GM19467 (cell line): ENCODE measurements at regions not wholly inside any gene's neighbourhood (a gene's known extent, or its start where the extent isn't known, plus 50 kb on each side); places are given as distances from the start of the nearest gene placed in this dataset.
"Not testable (repeated sequence)": the region's sequence is repeated elsewhere in the genome, so short reads cannot be mapped to it uniquely, and the experiment has no call there.

ENCODE experiments used
- ATAC-seq: cut with Tn5 transposase; IDR thresholded peaks from one replicate; pipeline ENCODE4 v1.9.1; 2021; ENCODE audit warnings: mild to moderate bottlenecking, moderate library complexity; ENCODE audit not compliant: unreplicated experiment

DNA sequence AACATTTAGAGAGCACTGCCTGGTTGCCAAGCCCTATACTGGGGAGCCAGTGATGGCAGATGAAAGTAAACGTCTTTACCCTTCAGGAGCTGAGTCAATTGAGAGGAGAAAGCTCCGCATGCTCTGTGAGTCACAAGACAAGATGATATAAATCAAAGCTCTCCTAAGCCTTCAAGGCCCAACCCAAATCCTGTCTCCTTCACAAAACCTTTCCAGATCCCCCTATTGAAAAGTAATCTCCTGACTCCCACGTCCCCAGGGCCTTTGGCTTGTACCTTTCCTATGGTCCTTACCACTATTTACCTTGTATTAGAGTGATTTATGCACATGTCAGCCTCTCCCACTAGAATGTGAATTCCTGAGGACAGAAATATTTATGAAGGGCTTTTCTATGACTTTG, 230.1 kb upstream of the TENM4 start:
- ATAC-seq, result no peak

DNA sequence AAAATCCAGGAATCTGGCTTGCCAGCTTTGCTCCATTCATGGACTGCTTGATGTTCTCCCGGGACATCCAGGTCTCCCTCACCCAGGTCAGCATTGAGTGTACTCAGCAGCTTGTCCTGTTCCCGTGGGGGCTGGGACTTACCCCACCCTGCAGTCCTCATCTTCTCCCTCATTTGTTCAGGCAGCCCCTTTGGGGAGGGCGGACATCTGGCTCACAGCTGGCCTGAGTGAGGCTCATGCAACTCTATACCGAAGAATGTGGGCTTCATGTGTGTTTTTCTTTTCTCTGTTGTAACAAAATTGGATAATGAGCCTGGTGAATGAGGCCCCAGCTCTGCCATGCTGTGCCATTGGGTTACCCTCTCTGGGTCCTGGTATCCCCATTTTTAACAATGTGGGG, 227.7 kb upstream of the TENM4 start:
- ATAC-seq, result no peak

DNA sequence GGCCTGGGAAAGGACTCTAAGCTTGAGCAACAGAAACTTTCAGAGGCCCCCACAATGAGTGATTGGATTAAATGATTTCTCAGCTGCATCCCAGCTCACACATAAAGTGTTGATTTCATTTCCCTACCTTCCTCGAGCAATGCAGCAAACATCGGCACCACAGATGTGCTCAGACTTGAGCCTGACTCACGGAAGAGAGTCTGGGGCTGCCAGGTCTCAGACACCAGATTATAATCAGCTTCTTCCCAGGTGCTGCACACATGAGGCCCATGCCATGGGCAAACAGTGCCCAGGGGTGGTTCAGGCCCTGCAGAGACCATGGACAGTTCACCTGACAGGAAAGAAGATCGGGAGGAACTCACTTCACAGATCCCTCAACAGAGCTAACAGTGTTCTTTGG, 226.6 kb upstream of the TENM4 start:
- no peak for ATAC-seq

DNA sequence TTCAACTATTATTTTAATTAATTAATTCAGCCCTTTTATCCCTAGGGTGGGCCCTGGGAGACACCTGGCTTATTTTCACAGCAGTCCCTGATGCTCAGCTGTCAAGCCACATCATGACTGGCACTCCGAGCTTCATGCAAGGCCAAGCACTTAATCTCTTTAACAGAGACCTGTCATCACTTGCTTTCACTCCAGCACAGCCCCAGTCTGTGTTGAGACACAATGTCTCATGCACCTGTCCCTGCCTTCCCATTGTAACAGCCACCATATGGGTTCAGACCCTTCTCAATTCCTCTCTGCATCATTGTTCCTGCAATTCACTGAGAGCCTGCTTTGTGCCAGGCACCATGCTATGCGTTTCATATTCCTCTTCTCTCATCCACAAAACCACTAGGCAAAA, 222.2 kb upstream of the TENM4 start:
- ATAC-seq, result no peak

DNA sequence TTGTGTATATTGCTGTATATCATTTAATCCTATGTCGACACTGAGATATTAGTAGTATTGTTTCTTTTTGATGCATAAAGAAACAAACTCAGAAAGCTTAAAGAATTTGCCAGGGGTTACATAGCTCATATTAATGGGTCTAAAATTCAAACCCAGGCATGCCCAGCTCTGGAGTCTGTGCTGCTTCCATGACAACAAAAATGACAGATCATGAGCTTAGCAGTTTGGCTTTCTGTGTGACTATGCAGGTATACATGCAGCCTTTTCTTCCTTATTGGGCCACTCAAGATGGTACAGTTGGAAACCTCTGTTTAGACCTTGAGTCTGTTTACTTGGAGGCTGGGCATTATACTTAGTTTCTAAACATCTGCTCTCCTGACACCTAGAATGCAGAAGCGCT, 220.5 kb upstream of the TENM4 start:
- no peak for ATAC-seq

DNA sequence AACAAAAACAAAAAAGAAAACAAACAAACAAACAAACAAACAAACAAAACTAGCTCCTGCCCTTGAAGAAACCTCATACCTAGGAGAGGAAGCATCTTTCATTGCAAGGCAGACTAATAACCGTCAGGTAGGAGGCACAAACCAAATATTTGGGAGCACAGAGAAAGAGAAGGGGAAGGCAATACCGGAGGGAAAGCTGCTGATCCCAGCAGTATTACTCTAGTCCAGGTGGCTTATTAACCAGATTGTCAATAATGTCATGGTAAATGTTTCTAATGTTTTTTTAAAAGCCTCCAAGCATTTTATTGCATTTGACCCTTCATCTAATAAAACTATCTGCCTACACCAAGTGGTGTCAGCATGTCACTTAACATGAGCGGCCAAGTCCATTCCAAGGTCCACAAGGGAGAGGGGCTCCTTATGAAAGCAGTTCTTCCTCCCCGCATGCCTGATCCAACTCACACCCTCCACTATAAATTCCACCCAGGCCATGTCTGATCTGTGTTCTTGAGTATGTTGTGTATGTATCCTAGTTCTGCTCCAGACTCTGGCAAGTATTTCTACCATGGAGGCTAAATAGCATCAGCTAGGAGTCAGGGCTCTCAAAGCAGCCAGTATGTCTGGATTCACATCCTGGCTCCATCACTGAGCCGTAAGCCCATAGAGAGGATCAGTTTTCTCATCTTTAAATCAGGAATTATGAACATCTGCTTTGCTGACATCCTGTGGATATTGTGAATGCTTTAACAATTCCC, 208.1 kb upstream of the TENM4 start:
- no peak for ATAC-seq

DNA sequence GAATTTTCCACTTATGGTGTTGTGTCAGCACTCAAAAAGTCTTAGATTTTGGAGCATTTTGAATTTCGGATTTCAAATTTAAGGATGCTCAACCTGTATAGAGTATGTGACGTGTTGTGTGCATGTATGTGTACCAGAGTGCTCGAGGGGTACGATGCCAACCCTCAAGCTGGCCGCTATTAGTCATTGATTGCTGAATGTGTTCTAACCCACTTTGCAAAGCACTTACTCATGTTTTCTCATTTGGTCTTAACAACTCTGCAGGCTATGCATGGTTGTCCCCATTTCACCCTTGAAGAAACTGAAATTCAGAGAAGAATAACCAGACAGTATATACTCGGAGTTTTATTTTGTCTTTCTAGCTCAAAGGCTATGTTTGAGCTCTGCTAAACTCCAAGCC, 196.4 kb upstream of the TENM4 start:
- ATAC-seq, result no peak

DNA sequence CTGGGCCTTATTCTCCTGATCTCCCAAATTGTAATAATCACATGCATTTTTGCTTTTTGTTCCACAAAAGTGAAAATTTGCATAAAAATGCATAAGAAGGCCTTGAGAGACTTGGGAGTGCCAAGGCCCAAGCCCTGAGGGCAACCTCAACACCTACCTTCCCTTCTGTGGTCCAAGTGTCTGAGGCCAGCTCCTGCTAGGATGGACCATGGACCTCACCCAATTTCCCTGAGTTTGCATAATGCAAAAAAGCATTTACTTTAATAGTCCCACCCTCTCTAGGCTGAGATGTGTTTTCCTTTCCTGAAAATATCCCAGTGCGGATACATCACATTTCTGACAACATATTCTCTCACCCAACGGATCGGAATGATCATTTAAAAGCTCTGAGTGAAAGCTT, 194.1 kb upstream of the TENM4 start:
- no peak for ATAC-seq

DNA sequence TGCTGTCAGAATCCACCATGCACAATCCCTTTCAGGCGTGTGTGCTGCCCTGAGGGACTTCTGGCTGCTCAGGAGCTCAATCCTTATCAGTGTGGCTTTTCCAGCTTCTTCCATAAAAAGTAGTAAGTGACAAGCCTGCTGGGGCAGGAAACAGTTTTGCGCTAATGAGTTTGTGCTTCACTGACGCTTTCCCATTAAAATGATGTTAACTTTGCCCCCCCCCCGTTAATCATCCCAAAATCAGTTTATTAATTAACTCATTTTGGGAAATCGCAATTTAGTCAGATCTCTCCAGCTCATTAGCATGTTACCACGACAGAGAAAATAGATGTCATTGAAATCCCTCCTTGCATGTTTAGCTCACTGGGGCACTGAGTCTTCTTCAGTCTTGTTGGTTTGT, 186.5 kb upstream of the TENM4 start:
- ATAC-seq, result no peak

DNA sequence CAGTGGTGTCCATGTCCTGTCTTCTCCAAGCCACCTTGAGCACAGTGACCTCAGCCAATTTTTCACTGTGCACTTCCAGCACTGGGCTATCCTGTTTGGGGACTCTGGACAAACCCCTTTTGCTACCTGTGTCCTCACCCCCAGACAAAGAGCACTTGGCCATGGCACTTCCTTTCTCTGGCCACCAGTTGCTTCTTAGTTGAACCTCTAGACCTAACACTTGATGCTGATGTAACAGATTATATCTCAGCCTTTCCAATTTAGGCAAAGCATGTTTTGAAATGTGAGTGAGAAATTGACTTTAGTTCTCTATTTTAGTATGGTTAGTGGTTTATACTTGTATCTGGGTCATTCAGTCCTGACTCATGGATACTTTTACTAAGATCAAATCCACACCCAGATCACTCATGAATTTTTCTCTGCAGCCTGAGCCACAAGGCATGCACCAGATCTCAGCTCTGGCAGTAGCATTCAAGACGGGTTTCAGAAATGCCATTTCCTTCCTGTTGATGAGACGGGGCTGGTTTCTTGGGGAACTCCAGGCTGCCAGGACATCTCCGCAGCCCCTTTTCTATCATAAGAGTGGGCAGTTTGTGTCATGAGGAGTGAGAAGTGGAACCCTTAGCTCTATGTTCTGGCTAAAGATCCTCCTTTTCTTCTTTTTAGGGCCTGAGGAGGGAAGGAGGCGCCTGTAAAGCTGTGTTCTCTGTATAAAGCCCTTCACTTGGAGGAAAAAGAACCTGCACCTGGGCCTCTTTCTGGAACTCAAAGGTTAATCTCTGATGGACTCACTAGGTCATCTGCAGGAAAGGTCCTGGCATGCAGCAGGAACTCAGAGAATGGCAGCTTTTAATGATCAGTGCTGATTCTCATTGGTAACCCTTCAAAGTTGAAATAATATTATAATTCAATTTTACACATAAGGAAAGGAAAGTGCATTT, 185.6 kb upstream of the TENM4 start:
- no peak for ATAC-seq

DNA sequence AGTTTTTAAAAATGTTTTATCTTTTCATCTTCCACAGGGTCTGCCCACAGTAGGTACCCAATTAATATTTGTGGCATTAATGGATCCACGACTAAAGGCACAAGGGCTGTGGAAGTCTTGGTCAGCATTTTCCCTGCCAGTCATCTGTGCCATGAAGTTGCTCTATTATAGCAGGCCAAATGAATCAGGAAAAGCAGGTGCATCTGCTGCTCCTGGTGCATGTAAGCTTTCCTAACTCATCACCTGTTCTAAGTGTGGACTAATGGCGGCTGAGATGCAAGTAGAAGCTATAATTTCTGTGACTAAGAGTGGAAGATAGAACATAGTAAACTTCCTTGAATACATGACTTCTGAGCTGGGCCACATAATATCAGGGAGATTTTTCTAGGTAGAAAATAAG, 182.5 kb upstream of the TENM4 start:
- no peak for ATAC-seq

DNA sequence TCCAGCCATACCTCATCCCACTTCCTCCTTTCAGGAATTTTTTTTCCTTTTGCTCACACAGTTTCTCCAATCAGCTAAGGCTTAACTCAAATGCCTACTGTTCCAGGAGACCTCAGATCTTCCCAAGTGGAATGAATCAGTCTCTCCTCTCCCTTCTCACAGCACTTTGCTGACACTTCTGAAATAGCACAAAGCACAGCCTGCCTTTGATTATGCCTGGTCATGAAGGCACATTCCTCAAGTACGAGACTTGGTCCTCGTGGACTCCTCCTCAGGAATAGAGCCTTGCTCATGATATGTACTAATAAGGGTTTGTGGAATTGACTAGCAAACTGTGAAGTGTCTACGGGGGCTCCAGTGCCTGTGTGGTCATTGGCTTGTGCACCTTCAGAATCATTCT, 176.7 kb upstream of the TENM4 start:
- ATAC-seq, result no peak

DNA sequence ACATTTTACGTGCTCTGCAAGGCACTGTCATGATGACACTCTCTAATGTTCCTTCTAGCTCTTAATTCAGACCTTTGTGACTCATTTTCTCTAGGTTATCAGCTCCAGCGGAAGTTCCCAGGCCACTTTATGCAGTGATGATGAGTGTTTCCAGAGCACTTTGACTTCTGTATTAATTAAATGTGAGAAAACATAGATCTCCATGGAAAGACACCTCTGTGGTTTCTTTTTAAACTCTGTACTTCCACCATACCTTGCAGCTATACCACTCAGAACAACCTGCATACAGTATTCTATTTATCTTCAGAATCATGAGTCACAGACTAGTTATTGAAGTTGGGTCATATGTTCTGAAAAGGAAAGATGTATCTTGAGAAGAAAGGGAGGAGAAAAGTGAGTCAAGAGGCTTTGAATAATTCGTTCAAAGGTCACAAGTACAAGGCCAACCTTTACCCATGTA, 175.6 kb upstream of the TENM4 start:
- no peak for ATAC-seq

DNA sequence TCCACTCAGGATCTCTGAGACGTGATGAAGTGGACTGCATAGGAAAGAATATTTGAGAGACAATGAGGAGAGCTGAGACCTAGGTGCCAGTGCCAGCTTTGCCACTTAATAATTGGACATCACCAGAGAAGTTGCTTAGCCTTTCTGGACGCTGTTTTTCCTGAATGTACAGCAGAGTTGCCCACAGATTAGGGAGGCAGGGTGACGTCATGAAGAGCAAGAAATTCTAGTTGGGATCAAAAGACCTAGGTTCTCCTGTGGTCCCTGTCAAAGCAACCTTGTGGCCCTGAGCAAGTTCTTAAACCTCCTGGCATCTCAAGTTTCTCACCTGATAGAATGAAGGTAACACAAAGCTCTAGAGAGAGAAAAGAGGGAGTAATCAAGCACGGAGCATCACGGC, 174.6 kb upstream of the TENM4 start:
- no peak for ATAC-seq

DNA sequence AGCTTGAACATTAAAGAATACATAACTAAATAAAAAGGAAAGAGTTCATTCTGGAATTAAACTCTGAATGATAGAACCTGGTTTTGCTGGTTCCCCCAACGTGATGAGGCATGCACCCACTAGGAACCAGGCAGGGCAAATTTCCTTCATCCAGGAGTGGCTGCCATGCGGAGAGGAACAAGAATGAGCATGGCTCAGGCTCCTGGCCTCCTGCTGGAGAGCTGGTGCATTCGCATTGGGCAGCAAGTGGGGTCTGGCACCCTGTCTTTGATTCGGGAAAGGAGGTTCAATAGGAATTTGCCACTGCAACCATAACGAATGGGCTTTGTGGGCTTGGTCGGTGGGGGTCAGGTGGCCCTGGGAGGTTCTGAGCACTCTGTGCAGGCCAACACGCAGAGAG, 169.8 kb upstream of the TENM4 start:
- no peak for ATAC-seq

DNA sequence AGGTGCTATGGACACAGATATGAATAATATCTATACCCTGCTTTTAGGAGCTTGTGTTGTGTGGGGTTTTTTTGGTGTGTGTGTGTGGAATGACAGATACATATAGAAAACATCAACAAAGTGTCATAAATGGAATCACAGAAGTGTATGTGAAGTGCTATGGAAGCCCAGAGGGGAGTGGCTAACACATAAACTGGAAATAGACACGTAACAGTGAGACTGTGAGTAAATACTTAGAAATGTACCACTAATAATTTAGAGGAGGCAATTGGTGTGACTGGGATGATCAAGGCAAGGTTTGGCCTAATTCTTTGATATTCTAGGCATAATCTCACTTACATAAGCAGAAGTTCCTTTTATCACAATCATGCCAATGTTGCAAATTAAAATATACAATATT, 169.3 kb upstream of the TENM4 start:
- ATAC-seq, result no peak

DNA sequence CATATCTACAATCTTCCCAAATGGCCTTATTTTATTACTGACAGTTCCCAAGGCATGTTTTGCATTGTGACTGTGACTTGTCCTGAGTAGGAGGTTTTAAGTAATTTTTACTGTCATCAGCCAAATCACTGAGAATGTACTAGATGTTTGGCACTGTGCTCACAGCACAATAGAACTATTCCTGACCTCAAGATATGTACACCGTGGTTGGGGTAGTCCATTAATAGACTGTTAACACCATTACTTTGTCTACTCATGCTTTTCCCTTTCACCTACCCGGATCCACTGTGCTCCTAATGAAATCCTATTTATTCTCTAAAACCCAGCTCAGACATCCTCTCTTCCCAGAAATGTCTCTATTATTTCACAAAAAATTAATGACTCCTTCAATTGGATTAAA, 168.7 kb upstream of the TENM4 start:
- ATAC-seq, result no peak

DNA sequence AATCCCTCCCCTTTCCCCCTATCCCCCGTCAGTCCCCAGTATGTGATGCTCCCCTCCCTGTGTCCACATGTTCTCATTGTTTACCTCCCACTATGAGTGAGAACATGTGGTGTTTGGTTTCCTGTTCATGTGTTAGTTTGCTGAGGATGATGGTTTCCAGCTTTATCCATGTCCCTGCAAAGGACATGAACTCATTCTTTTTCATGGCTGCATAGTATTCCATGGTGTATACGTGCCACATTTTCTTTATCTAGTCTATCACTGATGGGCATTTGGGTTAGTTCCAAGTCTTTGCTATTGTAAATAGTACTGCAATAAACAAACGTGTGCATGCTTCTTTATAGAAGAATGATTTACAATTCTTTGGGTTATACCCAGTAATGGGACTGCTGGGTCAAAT, 165.6 kb upstream of the TENM4 start:
- ATAC-seq, result not testable (repeated sequence)

DNA sequence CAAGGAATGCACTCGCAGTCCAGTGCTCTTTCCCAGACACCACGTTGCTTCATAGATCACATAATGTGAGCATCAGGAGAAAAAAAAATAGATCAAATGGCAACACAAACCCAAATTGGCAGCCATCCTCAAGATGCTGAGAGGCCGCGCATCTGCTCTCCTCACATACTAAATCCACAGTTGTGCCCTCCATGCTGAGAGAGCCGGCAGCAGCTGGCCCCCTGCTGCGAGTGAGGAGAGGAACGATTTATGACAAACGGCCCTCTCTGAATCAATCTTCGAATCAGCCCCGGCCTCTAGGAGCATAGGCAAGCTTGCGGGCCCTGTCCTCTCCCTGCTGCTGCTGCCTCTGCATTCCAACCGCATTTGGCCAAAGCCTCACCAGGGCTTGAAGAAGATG, 159.9 kb upstream of the TENM4 start:
- ATAC-seq, result no peak

DNA sequence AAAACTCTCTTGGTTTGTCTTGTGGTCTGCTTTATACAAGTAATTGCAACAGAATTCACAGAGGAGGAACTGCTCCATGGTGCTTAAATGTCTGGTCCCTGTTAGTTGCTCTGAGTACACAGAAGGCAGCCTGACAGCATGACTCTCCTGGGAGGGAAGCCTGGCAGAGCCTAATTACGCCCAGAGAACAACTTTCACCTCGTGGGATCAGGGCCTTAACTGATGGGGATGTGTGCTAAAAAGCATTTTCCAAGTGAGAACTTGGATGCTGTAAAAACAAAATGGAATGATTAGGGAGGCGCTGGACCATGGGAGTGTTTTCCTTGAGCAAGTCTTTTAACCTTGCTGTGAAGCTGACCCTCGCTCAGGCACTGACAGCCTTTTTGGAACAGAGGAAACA, 154.0 kb upstream of the TENM4 start:
- no peak for ATAC-seq

DNA sequence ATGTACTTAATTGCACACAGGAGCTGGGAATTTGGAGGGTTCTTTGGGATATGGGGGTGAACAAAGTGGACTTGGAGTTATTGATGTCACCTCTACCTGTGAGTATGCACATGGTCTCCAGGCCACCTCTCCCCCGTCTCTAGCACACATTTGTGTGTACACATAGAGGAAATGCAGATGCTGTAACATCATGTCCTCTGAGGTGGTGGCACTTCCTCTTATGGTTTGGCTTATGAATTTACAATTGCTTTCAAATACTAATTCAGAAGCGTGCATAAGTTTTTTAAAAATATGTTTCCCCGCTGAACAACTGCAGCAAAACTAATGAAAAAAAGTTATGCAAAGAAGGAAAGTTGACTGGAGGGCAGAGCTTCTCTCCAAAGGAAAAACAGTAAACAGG, 152.0 kb upstream of the TENM4 start:
- ATAC-seq, result no peak

DNA sequence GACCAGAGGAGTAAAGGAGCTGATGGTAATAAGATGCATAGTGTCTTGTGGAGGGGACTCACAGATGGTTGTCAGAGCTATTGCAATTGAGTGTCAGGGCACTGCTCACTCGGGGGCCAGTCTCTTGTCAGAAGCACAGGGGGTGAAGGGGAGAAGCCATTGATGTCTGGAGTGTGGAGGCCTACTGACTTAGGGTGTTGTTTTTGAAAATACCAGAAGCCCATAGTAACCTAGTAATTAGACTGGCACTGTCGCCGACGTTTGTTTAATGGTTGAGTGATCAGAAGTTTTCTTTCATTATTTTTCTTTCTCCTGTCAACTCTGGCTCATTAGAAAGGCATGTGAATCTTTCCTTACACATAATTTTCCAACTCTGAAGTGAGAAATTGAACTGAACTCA, 151.6 kb upstream of the TENM4 start:
- ATAC-seq, result no peak
